ENCODE measurements at regions not wholly inside any gene's neighbourhood (a gene's known extent, or its start where the extent isn't known, plus 50 kb on each side); places are given as distances from the start of the nearest gene placed in this dataset.
"Not testable (repeated sequence)": the region's sequence is repeated elsewhere in the genome, so short reads cannot be mapped to it uniquely, and the experiment has no call there.

DNA sequence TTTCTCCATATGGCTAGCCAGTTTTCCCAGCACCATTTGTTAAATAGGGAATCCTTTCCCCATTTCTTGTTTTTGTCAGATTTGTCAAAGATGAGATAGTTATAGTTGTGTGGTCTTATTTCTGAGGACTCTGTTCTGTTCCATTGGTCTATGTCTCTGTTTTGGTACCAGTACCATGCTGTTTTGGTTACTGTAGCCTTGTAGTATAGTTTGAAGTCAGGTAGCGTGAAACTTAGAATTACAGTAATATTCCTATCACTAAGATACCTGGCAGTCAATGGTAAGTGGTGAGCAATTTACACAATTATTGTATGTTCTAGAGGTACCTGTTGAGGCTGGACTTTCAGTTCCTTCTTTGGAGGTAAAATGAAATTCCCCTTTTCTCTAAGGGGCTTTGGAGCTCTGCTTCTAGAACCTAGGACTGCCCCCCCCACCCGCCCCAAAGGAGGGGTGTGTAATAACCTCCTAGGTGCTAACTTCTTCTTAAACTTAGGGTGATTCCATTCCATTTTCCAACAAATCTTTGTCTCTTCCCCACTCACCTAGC, 187.9 kb upstream of the PUDP start:
- TF ChIP-seq POLR2A, TAF1 (IDR thresholded peaks at IDR 0.05; ENCODE audit: low read depth, low read length): not testable (repeated sequence)

Measured in GM12891 (cell line).